SH-SY5Y (cell line): ENCODE measurements at regions not wholly inside any gene's neighbourhood (a gene's known extent, or its start where the extent isn't known, plus 50 kb on each side); places are given as distances from the start of the nearest gene placed in this dataset.

ENCODE experiments used
- GATA2 ChIP-seq: IDR thresholded peaks from 2 replicates; pipeline ENCODE4 v1.6.1; 2011; ENCODE audit warnings: mild to moderate bottlenecking, low read depth, low read length
- GATA3 ChIP-seq: IDR thresholded peaks from 2 replicates; pipeline ENCODE4 v1.6.1; 2011; ENCODE audit warnings: low read depth, mild to moderate bottlenecking, low read length, moderate library complexity

DNA sequence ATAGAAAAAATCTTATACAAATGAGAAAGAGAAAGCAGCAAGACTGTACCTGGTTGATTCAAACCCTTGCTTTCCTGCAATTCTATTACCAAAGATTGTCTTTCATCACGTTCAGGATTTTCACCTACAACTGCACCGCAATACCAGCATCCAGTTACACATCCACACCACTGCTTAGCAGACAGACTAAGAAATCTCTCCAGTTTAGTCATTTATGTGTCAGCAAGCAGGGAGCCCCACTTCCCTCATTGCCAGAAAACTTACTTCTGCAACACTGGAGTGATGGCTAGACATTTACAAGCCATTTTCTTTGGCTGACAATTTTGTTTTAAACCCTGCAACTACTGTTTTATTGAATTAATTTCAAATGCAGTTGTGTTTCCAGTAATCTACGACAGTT lies 359.6 kb upstream of the MEOX2 start:
- TF ChIP-seq GATA2 (no peak), GATA3 (no peak)
